IMR-90 (cell line): ENCODE measurements at regions not wholly inside any gene's neighbourhood (a gene's known extent, or its start where the extent isn't known, plus 50 kb on each side); places are given as distances from the start of the nearest gene placed in this dataset.

ENCODE experiments used
- ATAC-seq: fragments of 200-7000 bp; cut with Tn5 transposase; 2 replicates; pipeline ENCODE4 v1.9.1; 2020; ENCODE audit warnings: low read depth, mild to moderate bottlenecking, moderate library complexity
- BruUV-seq: library from RNA; stranded (reverse); fragments of 400-500 nt; replicated peaks from 2 replicates; lab custom pipeline; 2021; lab: Mats Ljungman, UMichigan
- CTCF ChIA-PET: fragments of 300-600 bp; formaldehyde crosslinking; extraction: SDS; loops from one replicate; lab custom pipeline; 2021; ENCODE audit warnings: antibody characterized with exemption; lab: Yijun Ruan, JAX
- POLR2A ChIA-PET: fragments of 300-600 bp; sonication (Branson Sonifier 250); formaldehyde crosslinking; loops from one replicate; lab custom pipeline; 2022; ENCODE audit warnings: antibody characterized with exemption; ENCODE audit not compliant: unreplicated experiment; lab: Charles Lee
- DNase-seq: peaks from one replicate; pipeline ENCODE4 v3.0.0; 2013
- H2AFZ ChIP-seq: replicated peaks from 2 replicates; pipeline ENCODE3; 2013; ENCODE audit warnings: low read length, mild to moderate bottlenecking; ENCODE audit not compliant: poor library complexity
- H2AK5ac ChIP-seq: 2 replicates; pipeline ENCODE4 v1.6.1; 2013; ENCODE audit warnings: low read depth, low read length, inconsistent platforms
- H2AK9ac ChIP-seq: replicated peaks from 2 replicates; pipeline ENCODE3; 2013; ENCODE audit warnings: mild to moderate bottlenecking, low read depth, low read length, moderate library complexity; ENCODE audit not compliant: poor library complexity
- H2BK120ac ChIP-seq: 2 replicates; pipeline ENCODE4 v1.6.1; 2013; ENCODE audit warnings: low read depth, low read length, inconsistent platforms
- H2BK15ac ChIP-seq: 3 replicates; pipeline ENCODE4 v1.6.1; 2013; ENCODE audit warnings: low read depth, low read length, inconsistent platforms
- H2BK20ac ChIP-seq: 2 replicates; pipeline ENCODE4 v1.6.1; 2013; ENCODE audit warnings: low read depth, mild to moderate bottlenecking, inconsistent platforms, low read length, moderate library complexity
- H2BK5ac ChIP-seq: 2 replicates; pipeline ENCODE4 v1.6.1; 2013; ENCODE audit warnings: mild to moderate bottlenecking, low read depth, low read length, inconsistent platforms; ENCODE audit not compliant: poor library complexity, severe bottlenecking
- H3K14ac ChIP-seq: replicated peaks from 2 replicates; pipeline ENCODE4 v1.6.1; 2013; ENCODE audit warnings: low read depth, low read length, inconsistent platforms
- H3K18ac ChIP-seq: 2 replicates; pipeline ENCODE4 v1.6.1; 2013; ENCODE audit warnings: low read depth, low read length, control low read depth
- H3K23ac ChIP-seq: 2 replicates; pipeline ENCODE4 v1.6.1; 2013; ENCODE audit warnings: low read depth, low read length, inconsistent platforms
- H3K27ac ChIP-seq: 2 replicates; pipeline ENCODE4 v1.5.1; 2013; ENCODE audit warnings: mild to moderate bottlenecking, control low read depth, low read length; ENCODE audit not compliant: insufficient read depth
- H3K27me3 ChIP-seq: 2 replicates; pipeline ENCODE4 v1.6.1; 2013; ENCODE audit warnings: low read length; ENCODE audit not compliant: control insufficient read depth, insufficient read depth
- H3K36me3 ChIP-seq: 2 replicates; pipeline ENCODE4 v1.6.1; 2013; ENCODE audit warnings: low read length, mixed read lengths; ENCODE audit not compliant: control insufficient read depth, insufficient read depth
- H3K4ac ChIP-seq: 2 replicates; pipeline ENCODE4 v1.6.1; 2013; ENCODE audit warnings: low read depth, low read length, inconsistent platforms
- H3K4me1 ChIP-seq: 2 replicates; pipeline ENCODE4 v1.6.1; 2013; ENCODE audit warnings: low read length, mixed read lengths; ENCODE audit not compliant: control insufficient read depth, insufficient read depth
- H3K4me2 ChIP-seq: 2 replicates; pipeline ENCODE4 v1.6.1; 2013; ENCODE audit warnings: low read depth, mild to moderate bottlenecking, control low read depth, low read length, moderate library complexity
- H3K4me3 ChIP-seq: 2 replicates; pipeline ENCODE4 v1.5.1; 2013; ENCODE audit warnings: low read depth, mild to moderate bottlenecking, control low read depth, low read length, moderate library complexity; ENCODE audit not compliant: insufficient read depth
- H3K56ac ChIP-seq: 2 replicates; pipeline ENCODE4 v1.6.1; 2013; ENCODE audit warnings: low read length, inconsistent platforms; ENCODE audit not compliant: insufficient read depth; ENCODE audit errors: extremely low read depth
- H3K79me1 ChIP-seq, 2 experiments: 2 replicates each; pipeline ENCODE4 v1.6.1; 2013; ENCODE audit warnings: low read length in 2 of 2, inconsistent platforms in 1 of 2, low read depth in 1 of 2
- H3K9ac ChIP-seq: 2 replicates; pipeline ENCODE4 v1.6.1; 2013; ENCODE audit warnings: low read depth, low read length, control low read depth
- H3K9me1 ChIP-seq: 2 replicates; pipeline ENCODE4 v1.6.1; 2013; ENCODE audit warnings: low read length, inconsistent platforms; ENCODE audit not compliant: insufficient read depth
- H3K9me3 ChIP-seq: 2 replicates; pipeline ENCODE4 v1.6.1; 2013; ENCODE audit warnings: low read length; ENCODE audit not compliant: control insufficient read depth, insufficient read depth
- H4K20me1 ChIP-seq: 2 replicates; pipeline ENCODE4 v1.6.1; 2013; ENCODE audit warnings: low read length, inconsistent platforms; ENCODE audit not compliant: insufficient read depth
- H4K5ac ChIP-seq: 2 replicates; pipeline ENCODE4 v1.6.1; 2013; ENCODE audit warnings: mild to moderate bottlenecking, low read depth, low read length, control low read depth
- H4K8ac ChIP-seq, 2 experiments: 2 replicates each; pipeline ENCODE4 v1.6.1; 2013; ENCODE audit warnings: low read depth in 2 of 2, low read length in 2 of 2, control low read depth in 1 of 2, inconsistent platforms in 1 of 2
- H4K91ac ChIP-seq: 2 replicates; pipeline ENCODE4 v1.6.1; 2013; ENCODE audit warnings: low read depth, low read length, inconsistent platforms; ENCODE audit not compliant: insufficient read depth
- BHLHE40 ChIP-seq: fragments of 150-350 bp; IDR thresholded peaks from 2 replicates; pipeline ENCODE4 v1.6.1; 2016; ENCODE audit warnings: mild to moderate bottlenecking, low read depth, low read length
- CEBPB ChIP-seq: IDR thresholded peaks from 2 replicates; pipeline ENCODE4 v1.6.1; 2012; ENCODE audit warnings: low read depth, low read length, improper control_type of control experiment
- CHD1 ChIP-seq: IDR thresholded peaks from 2 replicates; pipeline ENCODE4 v1.6.1; 2012; ENCODE audit warnings: low read depth, low read length, improper control_type of control experiment
- ELK1 ChIP-seq: fragments of 150-350 bp; IDR thresholded peaks from 2 replicates; pipeline ENCODE4 v1.6.1; 2016; ENCODE audit warnings: low read depth, mild to moderate bottlenecking, low read length, moderate library complexity, borderline replicate concordance
- FOS ChIP-seq: fragments of 150-350 bp; IDR thresholded peaks from 2 replicates; pipeline ENCODE4 v1.6.1; 2016; ENCODE audit warnings: low read depth, low read length
- MAFK ChIP-seq: IDR thresholded peaks from 2 replicates; pipeline ENCODE4 v1.6.1; 2012; ENCODE audit warnings: low read depth, low read length, improper control_type of control experiment
- MAZ ChIP-seq: IDR thresholded peaks from 2 replicates; pipeline ENCODE4 v1.6.1; 2012; ENCODE audit warnings: low read depth, mild to moderate bottlenecking, low read length, improper control_type of control experiment, moderate library complexity, borderline replicate concordance
- MXI1 ChIP-seq: IDR thresholded peaks from 2 replicates; pipeline ENCODE4 v1.6.1; 2012; ENCODE audit warnings: low read depth, mild to moderate bottlenecking, low read length, moderate library complexity, borderline replicate concordance
- NFE2L2 ChIP-seq: fragments of 150-350 bp; IDR thresholded peaks from 2 replicates; pipeline ENCODE4 v1.6.1; 2016; ENCODE audit warnings: low read depth, mild to moderate bottlenecking, low read length
- POLR2A ChIP-seq: IDR thresholded peaks from 2 replicates; pipeline ENCODE4 v1.6.1; 2012; ENCODE audit warnings: mild to moderate bottlenecking, low read depth, low read length
- RAD21 ChIP-seq: IDR thresholded peaks from 2 replicates; pipeline ENCODE4 v1.6.1; 2012; ENCODE audit warnings: low read length, improper control_type of control experiment
- RCOR1 ChIP-seq: IDR thresholded peaks from 2 replicates; pipeline ENCODE4 v1.6.1; 2012; ENCODE audit warnings: mild to moderate bottlenecking, low read length, improper control_type of control experiment; ENCODE audit not compliant: insufficient replicate concordance
- RFX5 ChIP-seq: IDR thresholded peaks from 2 replicates; pipeline ENCODE4 v1.8.0; 2012; ENCODE audit warnings: low read depth, mild to moderate bottlenecking, low read length, moderate library complexity
- SMC3 ChIP-seq: fragments of 150-350 bp; IDR thresholded peaks from 2 replicates; pipeline ENCODE4 v1.6.1; 2016; ENCODE audit warnings: low read depth, mild to moderate bottlenecking, antibody characterized with exemption, low read length, moderate library complexity
- USF2 ChIP-seq: fragments of 150-350 bp; IDR thresholded peaks from 2 replicates; pipeline ENCODE4 v1.6.1; 2017; ENCODE audit warnings: mild to moderate bottlenecking, antibody characterized with exemption, low read length, low read depth
- WGBS, 2 experiments: methylation state at CpG; one replicate each; pipeline versions ENCODE4 v1.1.5 to v1.1.7; 2013; ENCODE audit warnings: missing lambda C conversion rate in 2 of 2; ENCODE audit not compliant: insufficient read length in 1 of 2; ENCODE audit errors: extremely low coverage in 2 of 2; 5-methylcytosine and 5-hydroxymethylcytosine counted together
- dilution Hi-C: fragments of 300-500 bp; cut with HindIII; formaldehyde crosslinking; loops from one replicate; pipeline ENCODE4 v1.14.3; 2018; ENCODE audit warnings: low sequenced_read_pairs; ENCODE audit not compliant: unreplicated experiment
- in situ Hi-C: fragments of 300-500 bp; cut with MboI; formaldehyde crosslinking; loops from 3 replicates; pipeline ENCODE4 v1.14.3; 2019; ENCODE audit warnings: low sequenced_read_pairs, inconsistent platforms, mixed read lengths
- intact Hi-C: fragments of 100-400 bp; cut with micrococcal nuclease; formaldehyde crosslinking; loops from 2 replicates; pipeline ENCODE4 v1.10.0; 2022
- TF ChIP-seq, protein P1 (sequence below): conservative IDR thresholded peaks from 2 replicates; pipeline ENCODE4 v1.5.1; 2012; ENCODE audit warnings: mild to moderate bottlenecking, low read depth, low read length, improper control_type of control experiment

- H2BK120ac ChIP-seq, result no peak overlapping the region
- H3K9me1 ChIP-seq, result no peaks in the 10 kb centered on the region
- H3K4ac ChIP-seq, result no peak overlapping the region
- no peak overlapping the region for H2BK20ac ChIP-seq
- no peak overlapping the region for H3K9ac ChIP-seq
- no peak overlapping the region for H3K14ac ChIP-seq
- dilution Hi-C loops (no loop called here), in situ Hi-C loops (no loop called here), intact Hi-C loops (loop anchor here (10.0 kb wide), 1 partner anchor 158 kb away; no protein-coding TSS in a partner anchor)
- H4K20me1 ChIP-seq, result no peaks in the 10 kb centered on the region
- H3K4me2 ChIP-seq, result no peak overlapping the region
- CTCF ChIA-PET, result no interaction called here
- H3K18ac ChIP-seq, result no peak overlapping the region
- no peak overlapping the region for H3K4me3 ChIP-seq
- no peaks in the 10 kb centered on the region for H3K9me3 ChIP-seq
- no peak overlapping the region for H3K56ac ChIP-seq
- H3K4me1 ChIP-seq, result peaks cover 6% of the 10 kb centered on the region; the same call in 1 of the 2 replicates
- BruUV-seq, result no TSS peak
- no peak for DNase-seq
- H2AK9ac ChIP-seq, result no peak overlapping the region
- no peak overlapping the region for H2BK15ac ChIP-seq
- 100% methylated on average over 1 of the region's 3 CpGs; no CpG with 5 or more reads in 1 of the 2 experiments for WGBS, 2 experiments
- no peaks in the 10 kb centered on the region for H3K36me3 ChIP-seq
- POLR2A ChIA-PET, result no interaction called here
- H4K8ac ChIP-seq, result no peak overlapping the region
- H2AFZ ChIP-seq, result no peak overlapping the region
- H2BK5ac ChIP-seq, result no peak overlapping the region
- H3K27me3 ChIP-seq, result no peaks in the 10 kb centered on the region
- H3K27ac ChIP-seq, result no peak overlapping the region
- H3K79me1 ChIP-seq, result no peaks in the 10 kb centered on the region
- H2AK5ac ChIP-seq, result no peak overlapping the region
- no peak overlapping the region for H4K91ac ChIP-seq
- no peak overlapping the region for H4K5ac ChIP-seq
- TF ChIP-seq MXI1, result no peak
- TF ChIP-seq FOS, result no peak
- no peak for TF ChIP-seq NFE2L2
- TF ChIP-seq SMC3, result no peak
- TF ChIP-seq RFX5, result no peak
- TF ChIP-seq RAD21, result no peak
- no peak for TF ChIP-seq CHD1
- no peak for TF ChIP-seq MAFK
- TF ChIP-seq RCOR1, result no peak
- no peak for TF ChIP-seq USF2
- no peak for TF ChIP-seq MAZ
- no peak for TF ChIP-seq CEBPB
- TF ChIP-seq POLR2A, result no peak
- TF ChIP-seq, protein P1, sequence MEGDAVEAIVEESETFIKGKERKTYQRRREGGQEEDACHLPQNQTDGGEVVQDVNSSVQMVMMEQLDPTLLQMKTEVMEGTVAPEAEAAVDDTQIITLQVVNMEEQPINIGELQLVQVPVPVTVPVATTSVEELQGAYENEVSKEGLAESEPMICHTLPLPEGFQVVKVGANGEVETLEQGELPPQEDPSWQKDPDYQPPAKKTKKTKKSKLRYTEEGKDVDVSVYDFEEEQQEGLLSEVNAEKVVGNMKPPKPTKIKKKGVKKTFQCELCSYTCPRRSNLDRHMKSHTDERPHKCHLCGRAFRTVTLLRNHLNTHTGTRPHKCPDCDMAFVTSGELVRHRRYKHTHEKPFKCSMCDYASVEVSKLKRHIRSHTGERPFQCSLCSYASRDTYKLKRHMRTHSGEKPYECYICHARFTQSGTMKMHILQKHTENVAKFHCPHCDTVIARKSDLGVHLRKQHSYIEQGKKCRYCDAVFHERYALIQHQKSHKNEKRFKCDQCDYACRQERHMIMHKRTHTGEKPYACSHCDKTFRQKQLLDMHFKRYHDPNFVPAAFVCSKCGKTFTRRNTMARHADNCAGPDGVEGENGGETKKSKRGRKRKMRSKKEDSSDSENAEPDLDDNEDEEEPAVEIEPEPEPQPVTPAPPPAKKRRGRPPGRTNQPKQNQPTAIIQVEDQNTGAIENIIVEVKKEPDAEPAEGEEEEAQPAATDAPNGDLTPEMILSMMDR, result no peak
- TF ChIP-seq ELK1, result no peak
- TF ChIP-seq BHLHE40, result no peak
- no peak overlapping the region for H3K23ac ChIP-seq
- no peak for ATAC-seq
These were observed 295.5 kb upstream of the RND3 start for GRCh38 chr2:150783015-150783414.
